SK-N-MC (cell line): ENCODE measurements at regions not wholly inside any gene's neighbourhood (a gene's known extent, or its start where the extent isn't known, plus 50 kb on each side); places are given as distances from the start of the nearest gene placed in this dataset.

Source experiments
- EZH2 ChIP-seq: fragments of 200-600 bp; sonication (generic); IDR thresholded peaks from one replicate; pipeline ENCODE4 v1.6.1; 2017; ENCODE audit warnings: antibody characterized with exemption
- FOXP2 ChIP-seq: optimal IDR thresholded peaks from 2 replicates; pipeline ENCODE3; 2011; ENCODE audit warnings: mild to moderate bottlenecking, moderate library complexity; ENCODE audit not compliant: insufficient read depth; ENCODE audit errors: extremely low read length, control extremely low read depth
- POLR2AphosphoS5 ChIP-seq: IDR thresholded peaks from 2 replicates; pipeline ENCODE4 v1.6.1; 2012; ENCODE audit warnings: mild to moderate bottlenecking, low read depth, low read length, borderline replicate concordance

GRCh38 chr7:101714097-101714496 lies 85.0 kb upstream of the MYL10 start:
- no peak for TF ChIP-seq POLR2AphosphoS5
- TF ChIP-seq FOXP2 = no peak
- no peak for TF ChIP-seq EZH2
